Keratinocyte (primary cell): ENCODE measurements at regions not wholly inside any gene's neighbourhood (a gene's known extent, or its start where the extent isn't known, plus 50 kb on each side); places are given as distances from the start of the nearest gene placed in this dataset.

Source experiments
- CTCF ChIP-seq, 3 experiments: IDR thresholded peaks in 1 of 3; conservative IDR thresholded peaks in 1 of 3; optimal IDR thresholded peaks in 1 of 3; 2 replicates in 2 of 3; 3 replicates in 1 of 3; pipeline versions ENCODE3 to v1.5.1; 2011; ENCODE audit warnings: low read length in 3 of 3, mild to moderate bottlenecking in 3 of 3, moderate library complexity in 2 of 3, control low read depth in 1 of 3, inconsistent platforms in 1 of 3; ENCODE audit not compliant: insufficient read depth in 2 of 3; ENCODE audit errors: extremely low read depth in 1 of 3
- EZH2 ChIP-seq: IDR thresholded peaks from one replicate; pipeline ENCODE4 v1.6.1; 2012; ENCODE audit warnings: inconsistent platforms, mild to moderate bottlenecking, low read length, moderate library complexity

GRCh38 chr10:108244443-108245228 lies 1080.1 kb upstream of the SORCS1 start:
- TF ChIP-seq CTCF (optimal IDR thresholded peaks at IDR 0.05 in 1 of 3, IDR thresholded peaks at IDR 0.05 in 1 of 3, conservative IDR thresholded peaks at IDR 0.05 in 1 of 3; ENCODE audit: extremely low read depth in 1 of 3, insufficient read depth in 2 of 3, low read length in 3 of 3) (no peak), EZH2 (no peak)
